ENCODE measurements at regions not wholly inside any gene's neighbourhood (a gene's known extent, or its start where the extent isn't known, plus 50 kb on each side); places are given as distances from the start of the nearest gene placed in this dataset.

- H3K9me3 Mint-ChIP-seq, result no peaks in the 10 kb centered on the region; a peak in 1 of 5 replicates
- H3K4me1 ChIP-seq (ENCODE audit: insufficient read depth, low read length), result no peaks in the 10 kb centered on the region
- H3K14ac ChIP-seq (ENCODE audit: insufficient read depth, low read length), result no peak overlapping the region
- no CpG with 5 or more reads among the region's 9 CpGs for WGBS (ENCODE audit: extremely low coverage, insufficient read length, low lambda C conversion rate)
- no peak overlapping the region for H4K8ac ChIP-seq (replicated peaks; ENCODE audit: insufficient read length, low read depth, low read length)
- no peak overlapping the region for H3K9ac ChIP-seq (ENCODE audit: extremely low read depth, insufficient read length, low read length)
- no peaks in the 10 kb centered on the region for H3K4me1 Mint-ChIP-seq
- H2BK120ac ChIP-seq (ENCODE audit: low read depth, low read length, poor library complexity, severe bottlenecking), result no peak overlapping the region
- H3K23me2 ChIP-seq (ENCODE audit: insufficient read length, low read depth, low read length, poor library complexity, severe bottlenecking), result no peaks in the 10 kb centered on the region
- no peak overlapping the region for H3K4me2 ChIP-seq (ENCODE audit: insufficient read depth, insufficient read length, low read length)
- H3K79me1 ChIP-seq (ENCODE audit: insufficient read depth, low read depth, low read length, poor library complexity, severe bottlenecking), result no peaks in the 10 kb centered on the region
- no peak overlapping the region for H2BK12ac ChIP-seq (ENCODE audit: insufficient read length, low read depth, low read length)
- H2BK15ac ChIP-seq (ENCODE audit: low read depth, low read length), result no peak overlapping the region
- H2AFZ ChIP-seq (ENCODE audit: low read length), result no peak overlapping the region
- no peak overlapping the region for H2AK5ac ChIP-seq (ENCODE audit: insufficient read length, low read length)
- H3K36me3 Mint-ChIP-seq (ENCODE audit: insufficient read depth in 1 of 3, low read depth in 3 of 3), result no peaks in the 10 kb centered on the region
- no peak for TF ChIP-seq CTCF (conservative IDR thresholded peaks at IDR 0.05)
- H3K23ac ChIP-seq (ENCODE audit: insufficient read length, low read depth, low read length), result no peak overlapping the region
- no peak overlapping the region for H2BK20ac ChIP-seq (ENCODE audit: low read depth, low read length, poor library complexity, severe bottlenecking)
- no peak overlapping the region for H3K18ac ChIP-seq (ENCODE audit: insufficient read length, low read depth, low read length)
- no peaks in the 10 kb centered on the region for H3K27me3 ChIP-seq (ENCODE audit: insufficient read depth, low read length)
- no peak overlapping the region for H3K27ac Mint-ChIP-seq
- DNase-seq, result no peak
- no peaks in the 10 kb centered on the region for H3K79me2 ChIP-seq (ENCODE audit: insufficient read depth, low read length)
- no peak overlapping the region for H4K5ac ChIP-seq (ENCODE audit: insufficient read length, low read depth, low read length)
- no peak overlapping the region for H2BK5ac ChIP-seq (ENCODE audit: insufficient read length, low read length)
- H4K20me1 ChIP-seq (ENCODE audit: control insufficient read depth, insufficient read depth, insufficient read length), result no peaks in the 10 kb centered on the region
- no peak overlapping the region for H3T11ph ChIP-seq (ENCODE audit: low read length)
- H3K4me3 Mint-ChIP-seq, result no peak overlapping the region
- no peak overlapping the region for H3K56ac ChIP-seq (ENCODE audit: insufficient read length, low read depth, low read length)
- H3K9me3 ChIP-seq (ENCODE audit: control insufficient read depth, low read depth, low read length), result no peaks in the 10 kb centered on the region
- peaks cover 21% of the 10 kb centered on the region for H3K27me3 Mint-ChIP-seq (ENCODE audit: low read depth)
- H3K4ac ChIP-seq (ENCODE audit: low read depth, low read length), result no peak overlapping the region
- H4K91ac ChIP-seq (ENCODE audit: insufficient read length, low read depth, low read length), result no peak overlapping the region
- H3K27ac ChIP-seq (ENCODE audit: insufficient read length, low read depth, low read length), result no peak overlapping the region
These were observed 121.4 kb upstream of the IGSF21 start for GRCh38 chr1:17986156-17986555.

Measured in H9 (cell line).